Caco-2 (cell line): ENCODE measurements at regions not wholly inside any gene's neighbourhood (a gene's known extent, or its start where the extent isn't known, plus 50 kb on each side); places are given as distances from the start of the nearest gene placed in this dataset.

ENCODE experiments used
- BruUV-seq: library from RNA; stranded (reverse); fragments of 400-500 nt; replicated peaks from 2 replicates; lab custom pipeline; 2021; lab: Mats Ljungman, UMichigan
- CTCF ChIA-PET: fragments of 300-600 bp; sonication (Branson Sonifier 250); formaldehyde crosslinking; loops from one replicate; lab custom pipeline; 2022; ENCODE audit warnings: antibody characterized with exemption; lab: Charles Lee
- POLR2A ChIA-PET: fragments of 300-600 bp; sonication (Branson Sonifier 250); formaldehyde crosslinking; loops from one replicate; lab custom pipeline; 2022; ENCODE audit warnings: antibody characterized with exemption; lab: Charles Lee
- DNase-seq, 2 experiments: peaks; one replicate each; pipeline versions ENCODE4 v3.0.0 to v3.0.0-alpha.2; 2020 to 2022
- H3K27me3 ChIP-seq: replicated peaks from 2 replicates; pipeline ENCODE4 v1.6.0; 2011; ENCODE audit warnings: low read length; ENCODE audit not compliant: control insufficient read depth, insufficient read depth
- H3K36me3 ChIP-seq: 2 replicates; pipeline ENCODE4 v1.5.1; 2011; ENCODE audit warnings: low read length; ENCODE audit not compliant: control insufficient read depth, insufficient read depth
- H3K4me1 ChIP-seq: fragments of 250-450 bp; sonication (Bioruptor Pico); 2 replicates; pipeline ENCODE4 v1.5.1; 2020; ENCODE audit warnings: mild to moderate bottlenecking
- H3K4me3 ChIP-seq: 2 replicates; pipeline ENCODE4 v1.5.1; 2011; ENCODE audit warnings: low read depth, mild to moderate bottlenecking, control low read depth, low read length
- H3K9me3 ChIP-seq: fragments of 250-450 bp; sonication (Bioruptor Pico); 2 replicates; pipeline ENCODE4 v1.5.1; 2020; ENCODE audit warnings: mild to moderate bottlenecking, moderate library complexity
- H3K27ac Mint-ChIP-seq: one replicate; pipeline ENCODE4 v1.8.0; 2022; ENCODE audit warnings: mixed read lengths; ENCODE audit not compliant: unreplicated experiment
- H3K27me3 Mint-ChIP-seq: one replicate; pipeline ENCODE4 v1.8.0; 2022; ENCODE audit warnings: mixed read lengths; ENCODE audit not compliant: insufficient read depth, unreplicated experiment
- H3K36me3 Mint-ChIP-seq: one replicate; pipeline ENCODE4 v1.8.0; 2022; ENCODE audit warnings: mild to moderate bottlenecking, mixed read lengths; ENCODE audit not compliant: insufficient read depth, unreplicated experiment
- H3K4me1 Mint-ChIP-seq: one replicate; pipeline ENCODE4 v1.8.0; 2022; ENCODE audit warnings: low read depth, mixed read lengths; ENCODE audit not compliant: unreplicated experiment
- H3K4me3 Mint-ChIP-seq: one replicate; pipeline ENCODE4 v1.8.0; 2022; ENCODE audit warnings: mild to moderate bottlenecking, moderate library complexity, mixed read lengths; ENCODE audit not compliant: unreplicated experiment
- H3K9me3 Mint-ChIP-seq: one replicate; pipeline ENCODE4 v1.8.0; 2022; ENCODE audit warnings: mixed read lengths; ENCODE audit not compliant: unreplicated experiment
- intact Hi-C: fragments of 100-400 bp; cut with micrococcal nuclease; formaldehyde crosslinking; loops from one replicate; pipeline ENCODE4 v1.10.0; 2022; ENCODE audit not compliant: unreplicated experiment
- TF ChIP-seq, protein P1 (sequence below), 2 experiments: fragments of 200-600 bp in 1 of 2; IDR thresholded peaks; 1 replicate in 1 of 2; 2 replicates in 1 of 2; pipeline versions ENCODE4 v1.5.1 to v1.8.0; 2011 to 2022; ENCODE audit warnings: antibody characterized with exemption in 1 of 2, control low read depth in 1 of 2, inconsistent platforms in 1 of 2, low read depth in 1 of 2, low read length in 1 of 2, mild to moderate bottlenecking in 1 of 2, moderate library complexity in 1 of 2; ENCODE audit not compliant: insufficient read depth in 1 of 2, severe bottlenecking in 1 of 2, unreplicated experiment in 1 of 2

GRCh38 chr2:149789549-149789948, 202.0 kb upstream of the MMADHC start:
- CTCF ChIA-PET, result no interaction called here
- intact Hi-C loops, result no loop called here
- no peaks in the 10 kb centered on the region for H3K36me3 ChIP-seq
- TF ChIP-seq, protein P1, sequence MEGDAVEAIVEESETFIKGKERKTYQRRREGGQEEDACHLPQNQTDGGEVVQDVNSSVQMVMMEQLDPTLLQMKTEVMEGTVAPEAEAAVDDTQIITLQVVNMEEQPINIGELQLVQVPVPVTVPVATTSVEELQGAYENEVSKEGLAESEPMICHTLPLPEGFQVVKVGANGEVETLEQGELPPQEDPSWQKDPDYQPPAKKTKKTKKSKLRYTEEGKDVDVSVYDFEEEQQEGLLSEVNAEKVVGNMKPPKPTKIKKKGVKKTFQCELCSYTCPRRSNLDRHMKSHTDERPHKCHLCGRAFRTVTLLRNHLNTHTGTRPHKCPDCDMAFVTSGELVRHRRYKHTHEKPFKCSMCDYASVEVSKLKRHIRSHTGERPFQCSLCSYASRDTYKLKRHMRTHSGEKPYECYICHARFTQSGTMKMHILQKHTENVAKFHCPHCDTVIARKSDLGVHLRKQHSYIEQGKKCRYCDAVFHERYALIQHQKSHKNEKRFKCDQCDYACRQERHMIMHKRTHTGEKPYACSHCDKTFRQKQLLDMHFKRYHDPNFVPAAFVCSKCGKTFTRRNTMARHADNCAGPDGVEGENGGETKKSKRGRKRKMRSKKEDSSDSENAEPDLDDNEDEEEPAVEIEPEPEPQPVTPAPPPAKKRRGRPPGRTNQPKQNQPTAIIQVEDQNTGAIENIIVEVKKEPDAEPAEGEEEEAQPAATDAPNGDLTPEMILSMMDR (IDR thresholded peaks at IDR 0.05; ENCODE audit: insufficient read depth in 1 of 2, low read depth in 1 of 2, low read length in 1 of 2, severe bottlenecking in 1 of 2, unreplicated experiment in 1 of 2), result no peak
- Mint-ChIP-seq H3K27me3 (no peaks in the 10 kb centered on the region), H3K27ac (no peak overlapping the region), H3K4me1 (no peaks in the 10 kb centered on the region), H3K4me3 (no peak overlapping the region), H3K9me3 (peaks cover 9% of the 10 kb centered on the region), H3K36me3 (no peaks in the 10 kb centered on the region)
- H3K27me3 ChIP-seq, result no peaks in the 10 kb centered on the region
- BruUV-seq, result no TSS peak
- H3K4me1 ChIP-seq, result no peaks in the 10 kb centered on the region
- no peak overlapping the region for H3K4me3 ChIP-seq
- no peak for DNase-seq
- POLR2A ChIA-PET, result no interaction called here
- no peaks in the 10 kb centered on the region for H3K9me3 ChIP-seq

DNA sequence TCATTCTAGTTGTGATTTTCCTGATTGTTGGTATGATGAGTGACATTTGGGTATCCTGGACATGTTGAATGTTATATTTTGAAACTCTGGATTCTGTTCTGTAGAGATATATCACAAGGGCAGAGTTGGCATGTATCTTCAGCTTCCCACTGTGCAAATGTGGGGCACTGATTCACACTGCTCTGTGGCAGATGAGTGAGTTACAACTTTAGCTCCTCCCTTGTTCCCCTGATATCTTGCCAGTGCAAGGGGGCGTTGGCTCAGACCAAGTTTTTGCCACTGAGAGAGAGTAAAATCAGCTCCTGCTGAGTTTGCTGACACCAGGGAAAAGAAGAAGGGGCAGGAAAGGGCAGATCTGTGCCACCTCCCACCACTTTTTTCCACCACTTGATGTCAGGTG, 199.6 kb upstream of the MMADHC start:
- H3K4me1 Mint-ChIP-seq, result no peaks in the 10 kb centered on the region
- H3K9me3 ChIP-seq, result no peaks in the 10 kb centered on the region
- no peak overlapping the region for H3K4me3 Mint-ChIP-seq
- ChIA-PET CTCF (no interaction called here), POLR2A (no interaction called here)
- no peaks in the 10 kb centered on the region for H3K27me3 ChIP-seq
- H3K9me3 Mint-ChIP-seq, result no peaks in the 10 kb centered on the region
- intact Hi-C loops, result no loop called here
- TF ChIP-seq, protein P1 (IDR thresholded peaks at IDR 0.05; ENCODE audit: insufficient read depth in 1 of 2, low read depth in 1 of 2, low read length in 1 of 2, severe bottlenecking in 1 of 2, unreplicated experiment in 1 of 2), result no peak
- H3K27ac Mint-ChIP-seq, result no peak overlapping the region
- no peak for DNase-seq
- no peaks in the 10 kb centered on the region for H3K36me3 Mint-ChIP-seq
- no peaks in the 10 kb centered on the region for H3K27me3 Mint-ChIP-seq
- no peaks in the 10 kb centered on the region for H3K36me3 ChIP-seq
- H3K4me1 ChIP-seq, result no peaks in the 10 kb centered on the region
- BruUV-seq, result no TSS peak
- H3K4me3 ChIP-seq, result no peak overlapping the region

DNA sequence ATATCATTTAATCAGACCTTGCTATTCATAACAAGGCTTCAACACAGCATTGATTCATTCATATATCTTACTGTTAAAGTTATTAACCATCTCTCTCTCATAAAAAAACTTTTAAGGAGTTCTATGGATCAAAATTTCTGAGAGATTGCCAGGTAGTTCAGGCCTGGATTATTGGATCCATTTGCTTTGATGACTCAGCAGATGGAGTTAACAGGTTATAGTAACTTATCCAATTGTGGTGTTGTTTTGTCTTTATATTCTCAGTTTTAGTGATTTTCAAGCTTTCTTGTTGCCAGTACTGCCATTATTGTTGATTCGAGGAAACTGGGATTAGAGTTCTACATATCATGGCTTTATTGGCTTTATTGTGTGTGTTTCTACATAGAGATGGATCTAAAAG, 195.7 kb upstream of the MMADHC start:
- intact Hi-C loops, result no loop called here
- Mint-ChIP-seq H3K36me3 (no peaks in the 10 kb centered on the region), H3K27ac (no peak overlapping the region), H3K9me3 (no peaks in the 10 kb centered on the region), H3K4me3 (no peak overlapping the region), H3K27me3 (no peaks in the 10 kb centered on the region), H3K4me1 (no peaks in the 10 kb centered on the region)
- CTCF ChIA-PET, result no interaction called here
- TF ChIP-seq, protein P1 (IDR thresholded peaks at IDR 0.05; ENCODE audit: insufficient read depth in 1 of 2, low read depth in 1 of 2, low read length in 1 of 2, severe bottlenecking in 1 of 2, unreplicated experiment in 1 of 2), result no peak
- Histone ChIP-seq H3K36me3 (no peaks in the 10 kb centered on the region), H3K4me3 (no peak overlapping the region), H3K4me1 (no peaks in the 10 kb centered on the region), H3K9me3 (no peaks in the 10 kb centered on the region), H3K27me3 (no peaks in the 10 kb centered on the region)
- no TSS peak for BruUV-seq
- DNase-seq, result no peak
- POLR2A ChIA-PET, result no interaction called here
